ENCODE measurements at regions not wholly inside any gene's neighbourhood (a gene's known extent, or its start where the extent isn't known, plus 50 kb on each side); places are given as distances from the start of the nearest gene placed in this dataset.

DNA sequence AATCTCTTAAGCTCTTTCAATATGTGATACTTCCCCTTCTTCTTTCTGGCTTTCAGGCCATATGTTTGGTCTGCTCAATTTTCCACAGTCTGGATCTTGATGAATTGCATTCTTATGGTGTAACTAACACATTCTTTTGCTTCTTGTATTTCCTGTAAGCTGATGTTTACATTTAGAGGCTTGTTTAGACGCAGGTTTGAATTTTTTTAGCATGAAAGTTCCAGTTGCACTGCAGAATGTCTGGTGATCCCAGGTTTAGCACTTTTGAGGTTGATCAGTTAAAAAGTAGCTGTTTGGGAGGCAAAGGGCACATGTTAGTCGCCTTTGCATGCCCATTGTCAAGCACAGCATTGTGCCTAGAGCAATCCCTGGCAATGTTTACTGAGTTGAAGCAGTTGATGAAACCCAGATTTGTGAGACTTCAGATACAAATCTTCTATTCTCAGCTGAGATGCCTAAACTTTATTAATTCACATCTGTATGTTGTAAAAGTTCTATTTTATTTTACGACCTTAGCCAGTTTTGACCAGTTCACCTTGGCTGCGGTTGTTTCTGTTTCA is 59.6 kb upstream of the SPATA31C2 start:
- H3K9ac ChIP-seq (ENCODE audit: low read depth, low read length, poor library complexity, severe bottlenecking), result no peak overlapping the region
- peaks cover 11% of the 10 kb centered on the region for H3K4me1 ChIP-seq (ENCODE audit: insufficient read depth, low read length, poor library complexity, severe bottlenecking)
- peak overlapping the region; percentile 67; the same call in 1 of the 2 replicates for H2AFZ ChIP-seq (ENCODE audit: low read length)
- no peaks in the 10 kb centered on the region for H3K9me2 ChIP-seq (replicated peaks; ENCODE audit: low read depth, low read length)
- no peaks in the 10 kb centered on the region for H4K20me1 ChIP-seq (ENCODE audit: insufficient read depth, low read length, poor library complexity, severe bottlenecking)
- H3K79me2 ChIP-seq (ENCODE audit: insufficient read depth, low read length), result no peaks in the 10 kb centered on the region
- no peak for TF ChIP-seq CTCF (conservative IDR thresholded peaks at IDR 0.05; ENCODE audit: low read length)
- no peak for TF ChIP-seq EZH2phosphoT487 (IDR thresholded peaks at IDR 0.05; ENCODE audit: borderline replicate concordance)
- no peaks in the 10 kb centered on the region for H3K9me3 ChIP-seq (ENCODE audit: insufficient read depth, low read depth, low read length)
- no peaks in the 10 kb centered on the region for H3K36me3 ChIP-seq (ENCODE audit: insufficient read depth, low read length)
- H3K27me3 ChIP-seq (ENCODE audit: insufficient read depth, low read length, poor library complexity, severe bottlenecking), result no peaks in the 10 kb centered on the region
- peak overlapping the region; percentile 62 for H3K4me2 ChIP-seq (ENCODE audit: low read depth, low read length, poor library complexity, severe bottlenecking)
- H3K4me3 ChIP-seq (ENCODE audit: low read length, poor library complexity, severe bottlenecking), result peak overlapping the region; percentile 49
- no peaks in the 10 kb centered on the region for H3F3A ChIP-seq (ENCODE audit: low read depth)

- Histone ChIP-seq H3K9me3 (ENCODE audit: insufficient read depth, low read depth, low read length) (no peaks in the 10 kb centered on the region), H3K4me1 (ENCODE audit: insufficient read depth, low read length, poor library complexity, severe bottlenecking) (peaks cover 11% of the 10 kb centered on the region), H3K9ac (ENCODE audit: low read depth, low read length, poor library complexity, severe bottlenecking) (no peak overlapping the region), H3F3A (ENCODE audit: low read depth) (no peaks in the 10 kb centered on the region), H4K20me1 (ENCODE audit: insufficient read depth, low read length, poor library complexity, severe bottlenecking) (no peaks in the 10 kb centered on the region), H3K4me3 (ENCODE audit: low read length, poor library complexity, severe bottlenecking) (no peak overlapping the region), H2AFZ (ENCODE audit: low read length) (no peak overlapping the region), H3K9me2 (replicated peaks; ENCODE audit: low read depth, low read length) (no peaks in the 10 kb centered on the region), H3K36me3 (ENCODE audit: insufficient read depth, low read length) (no peaks in the 10 kb centered on the region), H3K27me3 (ENCODE audit: insufficient read depth, low read length, poor library complexity, severe bottlenecking) (no peaks in the 10 kb centered on the region), H3K4me2 (ENCODE audit: low read depth, low read length, poor library complexity, severe bottlenecking) (no peak overlapping the region), H3K79me2 (ENCODE audit: insufficient read depth, low read length) (no peaks in the 10 kb centered on the region)
- no peak for TF ChIP-seq EZH2phosphoT487 (IDR thresholded peaks at IDR 0.05; ENCODE audit: borderline replicate concordance)
- TF ChIP-seq CTCF (conservative IDR thresholded peaks at IDR 0.05; ENCODE audit: low read length), result no peak
Observed at GRCh38 chr9:88197016-88197415, 58.7 kb upstream of the SPATA31C2 start.

GRCh38 chr9:88196142-88196790 is 58.0 kb upstream of the SPATA31C2 start:
- H3K9ac ChIP-seq (ENCODE audit: low read depth, low read length, poor library complexity, severe bottlenecking), result no peak overlapping the region
- H4K20me1 ChIP-seq (ENCODE audit: insufficient read depth, low read length, poor library complexity, severe bottlenecking), result no peaks in the 10 kb centered on the region
- no peak overlapping the region for H3K4me2 ChIP-seq (ENCODE audit: low read depth, low read length, poor library complexity, severe bottlenecking)
- H3K4me3 ChIP-seq (ENCODE audit: low read length, poor library complexity, severe bottlenecking), result no peak overlapping the region
- no peaks in the 10 kb centered on the region for H3K9me2 ChIP-seq (replicated peaks; ENCODE audit: low read depth, low read length)
- H3K4me1 ChIP-seq (ENCODE audit: insufficient read depth, low read length, poor library complexity, severe bottlenecking), result peaks cover 11% of the 10 kb centered on the region
- no peak for TF ChIP-seq CTCF (conservative IDR thresholded peaks at IDR 0.05; ENCODE audit: low read length)
- TF ChIP-seq EZH2phosphoT487 (IDR thresholded peaks at IDR 0.05; ENCODE audit: borderline replicate concordance), result no peak
- H2AFZ ChIP-seq (ENCODE audit: low read length), result no peak overlapping the region
- no peaks in the 10 kb centered on the region for H3K9me3 ChIP-seq (ENCODE audit: insufficient read depth, low read depth, low read length)
- no peaks in the 10 kb centered on the region for H3K36me3 ChIP-seq (ENCODE audit: insufficient read depth, low read length)
- no peaks in the 10 kb centered on the region for H3F3A ChIP-seq (ENCODE audit: low read depth)
- H3K79me2 ChIP-seq (ENCODE audit: insufficient read depth, low read length), result no peaks in the 10 kb centered on the region
- no peaks in the 10 kb centered on the region for H3K27me3 ChIP-seq (ENCODE audit: insufficient read depth, low read length, poor library complexity, severe bottlenecking)

Data from Loucy (cell line).